ENCODE measurements at regions not wholly inside any gene's neighbourhood (a gene's known extent, or its start where the extent isn't known, plus 50 kb on each side); places are given as distances from the start of the nearest gene placed in this dataset.

DNA sequence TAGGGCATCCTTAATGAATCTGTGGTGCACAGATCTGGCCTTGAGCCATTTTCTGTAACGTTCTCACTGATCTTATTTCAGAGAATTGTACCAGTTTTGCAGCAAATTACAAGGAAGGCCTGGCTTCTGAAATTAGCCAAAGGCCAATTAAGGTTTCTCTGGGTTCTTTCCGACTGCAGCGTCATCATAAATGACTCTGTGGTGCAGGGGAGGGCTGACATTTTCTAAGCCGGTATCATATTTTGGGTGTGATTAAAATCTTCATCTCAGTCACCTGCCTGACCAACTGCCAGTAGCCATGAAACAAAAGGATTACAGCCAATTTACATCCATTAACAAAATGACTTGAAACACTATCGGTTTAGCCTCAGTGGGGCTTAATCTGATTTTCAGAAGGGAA lies 363.7 kb downstream of the ADRA2A start:
- DNase-seq (ENCODE audit: low read depth in 2 of 2): no peak

DNA sequence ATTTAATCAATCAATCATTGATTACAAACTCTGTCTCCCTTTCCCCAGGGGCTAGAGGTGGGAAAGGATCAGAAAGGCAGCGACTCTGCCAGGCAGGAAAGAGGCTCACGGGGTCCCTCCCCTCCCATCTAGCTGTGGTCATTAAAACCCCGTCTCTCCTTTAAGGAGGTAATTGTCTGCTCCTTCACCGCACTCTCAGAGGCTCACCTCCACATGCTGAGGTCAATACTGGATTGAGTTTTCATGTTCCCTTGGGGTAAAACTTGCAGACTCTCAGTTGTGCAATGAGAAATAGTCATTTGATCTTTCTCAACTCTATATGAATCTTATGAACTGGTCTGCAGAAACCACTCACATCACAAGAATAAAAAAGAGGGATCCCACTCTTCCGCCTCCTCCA lies 368.8 kb downstream of the ADRA2A start:
- DNase-seq (ENCODE audit: low read depth in 2 of 2): no peak

DNA sequence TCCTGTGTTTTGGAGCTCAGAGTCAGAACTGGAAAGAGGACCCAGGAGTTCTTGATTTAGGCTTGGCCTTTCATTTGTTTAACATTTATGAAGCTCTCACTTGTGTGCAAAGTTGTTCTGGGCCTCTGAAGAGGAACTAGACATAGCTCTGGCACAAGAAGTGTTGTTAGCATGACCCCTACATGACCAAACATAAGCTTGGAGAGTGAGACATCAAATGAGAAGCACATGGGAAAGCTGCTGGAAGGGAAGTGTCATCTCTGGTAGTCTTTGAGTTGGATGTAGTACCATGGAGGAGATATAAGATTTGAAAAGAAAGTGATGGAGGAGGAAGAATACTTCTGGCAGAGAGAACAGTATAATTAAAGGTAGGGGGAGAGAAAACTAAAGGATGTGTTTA lies 370.1 kb downstream of the ADRA2A start:
- DNase-seq (ENCODE audit: low read depth in 2 of 2): no peak

DNA sequence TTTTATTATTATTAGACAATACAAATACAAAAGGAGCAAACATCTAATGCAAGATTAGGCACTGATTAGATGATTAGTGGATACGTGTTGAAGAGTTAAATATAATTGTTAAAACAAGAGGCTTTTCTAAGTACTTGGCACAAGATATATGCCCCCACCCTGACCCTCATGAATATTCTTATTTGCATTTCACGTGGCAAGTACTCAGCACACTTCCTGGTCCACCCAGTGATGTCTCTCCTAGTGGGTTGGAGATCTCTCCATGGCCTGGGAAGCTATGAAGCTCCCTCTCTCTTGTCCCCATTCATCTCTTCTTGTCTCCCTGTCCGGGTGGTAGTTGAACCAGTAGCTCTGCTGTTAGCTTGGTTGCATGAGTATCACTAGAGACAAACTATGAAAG lies 375.3 kb downstream of the ADRA2A start:
- no peak for DNase-seq (ENCODE audit: low read depth in 2 of 2)

DNA sequence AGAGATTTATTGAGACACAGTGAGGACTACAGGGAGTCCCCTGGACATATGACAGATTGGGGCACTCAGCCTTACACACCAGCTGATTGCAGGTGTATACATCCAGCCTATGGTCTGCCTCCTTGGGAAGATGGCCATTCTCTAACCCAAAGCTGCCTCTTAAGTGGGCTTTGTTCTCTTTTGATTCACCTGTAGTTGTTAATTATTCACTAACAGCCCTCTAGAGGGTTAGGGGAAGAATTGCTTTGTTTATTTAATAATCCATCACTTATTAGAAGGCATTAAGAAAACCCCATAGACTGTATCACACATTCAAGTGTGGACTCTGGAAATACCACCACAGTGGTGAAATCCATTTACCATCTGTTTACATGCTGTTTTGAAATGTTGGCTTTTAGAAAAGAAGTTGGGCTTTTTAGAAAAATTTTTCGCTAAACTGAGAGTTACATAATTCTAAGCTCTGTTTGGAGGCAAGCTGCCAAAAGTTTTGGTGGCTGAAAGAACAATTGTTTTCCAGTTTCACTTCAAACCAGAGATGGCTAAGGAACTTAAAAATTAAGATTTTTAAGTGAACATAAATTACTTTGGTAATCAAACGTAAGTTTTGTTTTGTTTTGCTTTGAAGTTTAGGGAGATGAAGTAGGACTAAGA lies 379.1 kb downstream of the ADRA2A start:
- no peak for DNase-seq (ENCODE audit: low read depth in 2 of 2)

DNA sequence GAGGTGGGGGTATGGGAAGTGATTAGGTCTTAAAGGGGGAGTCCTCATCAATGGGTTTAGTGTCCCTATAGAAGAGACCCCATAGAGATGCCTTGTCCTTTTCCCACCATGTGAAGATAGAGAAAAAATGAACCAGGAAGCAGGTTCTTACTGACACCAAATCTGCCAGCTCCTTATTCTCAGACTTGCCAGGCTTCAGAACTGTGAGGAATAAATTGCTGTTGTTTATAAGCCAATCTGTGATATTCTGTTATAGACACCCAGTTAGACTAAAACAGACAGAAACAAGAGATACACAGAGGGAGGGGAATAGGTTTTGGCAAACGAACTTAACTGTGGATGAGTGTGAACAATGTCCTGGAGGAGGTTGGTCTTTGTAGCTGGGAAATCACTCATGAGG lies 381.4 kb downstream of the ADRA2A start:
- DNase-seq (ENCODE audit: low read depth in 2 of 2): no peak

DNA sequence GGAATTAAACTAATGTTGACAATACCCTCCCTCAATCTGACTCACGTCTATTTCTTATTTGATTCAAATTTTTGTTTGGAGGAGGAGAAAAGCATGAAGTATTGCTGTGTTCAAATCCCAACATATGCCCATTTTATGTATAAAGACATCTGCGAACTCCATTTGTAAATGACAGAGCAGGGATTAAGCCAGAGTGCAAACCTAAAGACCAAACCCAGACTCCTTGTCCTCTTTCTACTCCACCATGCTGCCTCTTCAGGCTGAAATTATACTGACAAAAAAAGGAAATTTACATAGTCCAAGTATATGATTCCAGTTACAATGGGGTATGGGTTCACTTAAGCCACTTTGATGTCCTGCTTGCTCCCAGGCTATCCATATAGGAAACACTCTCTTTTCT lies 383.1 kb downstream of the ADRA2A start:
- no peak for DNase-seq (ENCODE audit: low read depth in 2 of 2)

DNA sequence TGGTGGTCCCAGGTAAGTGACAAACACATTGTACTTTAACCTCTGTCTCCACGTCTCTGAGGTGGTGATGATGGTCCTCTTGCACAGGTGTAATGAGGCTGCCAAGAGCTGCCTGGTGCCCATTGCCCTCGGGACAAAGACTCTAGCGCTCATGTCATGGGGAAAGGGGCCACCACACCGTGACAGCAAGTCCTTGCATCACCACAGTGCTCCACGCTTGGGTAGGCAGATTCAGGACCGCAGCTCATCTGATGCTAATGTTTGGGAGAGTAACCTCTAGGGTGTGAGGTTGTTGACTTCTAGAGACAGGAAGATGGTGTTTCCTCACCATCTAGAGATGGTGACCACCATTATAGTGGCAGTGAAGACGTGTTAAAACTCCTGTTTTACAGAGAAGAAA lies 395.6 kb downstream of the ADRA2A start:
- no peak for DNase-seq (ENCODE audit: low read depth in 2 of 2)

DNA sequence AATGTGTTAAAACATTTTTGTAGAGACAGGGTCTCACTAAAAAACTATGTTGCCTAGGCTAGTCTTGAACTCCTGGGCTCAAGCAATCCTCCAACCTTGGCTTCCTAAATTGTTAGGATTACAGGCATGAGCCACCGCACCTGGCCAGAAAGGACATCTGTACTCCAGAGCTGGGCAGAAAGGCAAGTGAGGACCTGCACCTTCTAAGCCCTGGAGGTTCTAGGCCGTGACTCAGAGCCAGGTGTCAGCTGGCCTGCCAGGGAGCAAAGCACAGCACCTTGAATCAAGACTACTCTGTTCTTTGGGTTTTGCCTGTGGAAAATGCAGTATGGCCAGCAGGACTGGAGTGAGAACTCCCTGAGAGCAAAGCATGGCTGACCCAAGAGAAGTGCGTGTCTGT lies 396.5 kb downstream of the ADRA2A start:
- no peak for DNase-seq (ENCODE audit: low read depth in 2 of 2)

DNA sequence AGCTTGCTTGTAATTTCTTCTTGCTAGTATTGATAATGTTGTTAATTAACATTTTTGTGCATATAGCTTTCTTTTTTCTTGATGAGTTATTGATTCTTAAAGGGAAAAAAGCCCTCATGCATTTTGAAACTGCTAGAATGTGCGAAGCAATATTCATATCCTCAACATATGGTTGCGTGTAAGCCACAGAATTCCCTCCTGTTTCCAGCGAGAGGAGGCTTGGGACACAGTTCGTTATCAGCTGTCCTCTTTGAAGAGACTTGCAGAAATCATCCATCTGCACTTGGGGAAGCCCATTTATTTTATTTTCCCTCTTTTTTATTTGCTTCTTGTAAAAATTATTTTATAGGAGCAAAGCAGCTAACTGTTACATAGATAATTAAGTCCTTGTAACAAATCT lies 398.0 kb downstream of the ADRA2A start:
- no peak for DNase-seq (ENCODE audit: low read depth in 2 of 2)

DNA sequence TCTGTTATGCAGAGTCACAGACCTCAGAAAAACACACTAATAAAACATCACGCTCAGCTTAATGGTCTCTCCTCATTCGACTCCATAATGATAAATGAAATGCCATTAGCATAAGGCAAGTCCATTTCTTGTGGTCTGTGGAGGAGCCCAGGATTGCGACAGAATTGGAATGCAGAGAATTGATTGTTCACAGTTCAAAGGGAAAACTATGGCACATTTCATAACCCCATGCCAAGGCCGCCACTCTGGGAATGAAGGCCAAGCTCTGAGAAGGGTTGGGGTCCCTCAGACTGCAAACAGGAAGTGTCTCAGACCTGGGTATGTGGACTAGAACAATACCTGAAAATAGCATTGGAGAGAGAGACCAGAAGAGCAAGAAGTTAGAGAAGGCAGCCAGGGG lies 398.9 kb downstream of the ADRA2A start:
- no peak for DNase-seq (ENCODE audit: low read depth in 2 of 2)

DNA sequence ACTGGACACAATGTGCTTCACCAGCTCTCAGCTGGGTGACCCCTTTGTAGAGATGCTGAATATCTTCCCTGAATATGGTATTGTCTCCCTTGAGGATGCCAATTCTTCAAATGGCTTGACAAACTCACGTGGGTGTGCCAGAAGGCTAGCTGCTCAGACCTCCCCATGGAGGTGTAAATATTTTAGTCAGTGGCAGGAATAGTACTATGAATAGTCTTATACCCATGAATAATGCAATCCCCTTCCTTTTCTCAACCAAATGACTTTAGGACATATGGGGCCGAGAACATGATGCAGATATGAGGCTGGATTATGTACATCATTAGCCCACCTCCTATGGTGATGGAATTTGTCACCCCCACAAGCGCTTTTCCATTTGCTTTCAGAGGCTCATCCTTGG lies 401.8 kb downstream of the ADRA2A start:
- DNase-seq (ENCODE audit: low read depth in 2 of 2): no peak

DNA sequence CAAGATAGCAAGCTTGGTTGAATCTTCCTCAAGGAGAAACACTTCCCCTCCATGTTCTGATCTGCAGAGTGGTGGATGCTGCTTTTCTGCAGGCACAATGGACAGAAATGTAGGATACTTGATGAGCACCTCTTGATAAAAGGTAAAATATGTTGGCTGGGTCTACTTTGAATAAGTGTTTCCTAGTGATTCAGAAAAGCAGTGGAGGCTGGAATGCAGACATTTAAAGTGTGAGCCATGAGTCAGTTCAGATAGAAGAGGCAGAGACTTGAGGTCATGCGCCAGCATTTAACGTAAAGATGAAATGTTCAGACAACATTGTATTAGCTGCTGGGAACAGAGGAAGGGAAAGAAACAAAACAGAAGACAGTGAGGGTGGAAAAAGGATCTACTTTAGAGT lies 403.1 kb downstream of the ADRA2A start:
- DNase-seq (ENCODE audit: low read depth in 2 of 2): no peak

DNA sequence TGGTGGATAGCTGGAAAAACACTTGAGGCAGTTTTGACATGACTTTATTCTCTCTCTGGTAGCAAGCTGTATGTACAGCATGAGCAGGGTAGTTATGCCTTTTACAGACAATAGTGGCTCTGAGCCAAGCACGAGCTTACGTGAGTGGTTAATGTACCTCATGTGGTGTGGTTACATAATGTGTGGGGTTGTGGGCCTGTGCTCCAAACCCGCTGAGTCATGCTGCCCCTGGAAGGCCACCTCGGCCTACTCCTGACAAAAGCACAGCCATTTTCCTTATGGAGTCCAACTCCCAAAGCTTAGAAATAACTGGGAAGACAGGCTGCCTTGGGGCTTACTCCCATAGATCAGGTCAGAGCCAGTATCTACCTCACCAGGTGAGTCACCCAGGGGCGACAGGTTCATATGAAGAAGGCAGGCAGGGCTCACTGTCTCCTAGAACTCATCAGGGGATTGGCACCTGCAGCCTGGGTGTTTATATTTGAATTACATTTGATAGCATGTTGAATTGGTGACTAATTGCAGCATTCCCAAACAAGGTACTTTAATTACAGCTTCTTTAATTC lies 404.5 kb downstream of the ADRA2A start:
- DNase-seq (ENCODE audit: low read depth in 2 of 2): no peak

DNA sequence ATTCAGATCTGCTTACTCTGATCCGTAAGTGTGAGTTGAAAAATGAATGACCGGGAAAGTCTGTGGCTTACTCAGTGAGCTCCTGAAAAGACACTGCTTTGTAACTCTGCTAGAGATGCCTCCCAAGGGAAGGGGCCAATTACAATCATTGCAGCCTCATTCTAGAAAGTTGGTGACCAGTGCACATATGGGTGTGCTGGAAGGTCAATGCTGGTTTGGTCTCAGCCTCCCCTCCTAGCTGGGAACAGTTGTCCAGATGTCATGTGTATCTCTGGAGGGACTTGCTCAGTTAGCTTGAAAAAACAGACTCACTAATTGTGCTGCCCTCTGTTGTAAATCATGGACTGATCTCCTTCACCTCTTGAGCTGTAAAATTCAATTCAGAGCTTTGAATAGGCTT lies 405.0 kb downstream of the ADRA2A start:
- no peak for DNase-seq (ENCODE audit: low read depth in 2 of 2)

DNA sequence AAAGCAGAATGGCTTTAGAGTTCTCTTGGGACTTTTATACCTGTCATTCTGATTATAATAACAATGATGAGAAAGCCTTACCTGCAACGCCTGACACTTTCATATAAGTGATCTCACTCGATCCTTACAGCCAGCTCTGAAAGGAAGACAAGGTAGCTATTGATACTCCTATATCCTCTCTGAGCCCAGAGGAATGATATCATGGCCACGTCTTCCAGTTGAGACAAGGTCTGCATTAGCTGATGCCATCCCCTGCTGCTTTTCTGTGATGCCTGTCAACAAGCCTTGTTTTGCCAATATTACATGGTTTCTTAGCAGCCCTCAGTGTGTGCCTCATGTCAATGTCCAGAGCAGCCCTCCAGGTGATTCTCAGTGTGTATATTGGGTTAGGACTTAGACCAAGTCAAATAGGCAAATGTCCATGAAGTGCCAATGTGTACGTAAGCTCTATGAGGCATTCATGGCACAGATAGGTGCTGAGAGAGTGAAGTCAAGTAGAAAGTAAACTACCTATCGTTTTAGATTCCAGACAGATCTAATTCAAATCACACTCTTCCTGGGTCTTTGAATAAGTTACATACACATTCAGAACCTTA lies 405.9 kb downstream of the ADRA2A start:
- no peak for DNase-seq (ENCODE audit: low read depth in 2 of 2)

DNA sequence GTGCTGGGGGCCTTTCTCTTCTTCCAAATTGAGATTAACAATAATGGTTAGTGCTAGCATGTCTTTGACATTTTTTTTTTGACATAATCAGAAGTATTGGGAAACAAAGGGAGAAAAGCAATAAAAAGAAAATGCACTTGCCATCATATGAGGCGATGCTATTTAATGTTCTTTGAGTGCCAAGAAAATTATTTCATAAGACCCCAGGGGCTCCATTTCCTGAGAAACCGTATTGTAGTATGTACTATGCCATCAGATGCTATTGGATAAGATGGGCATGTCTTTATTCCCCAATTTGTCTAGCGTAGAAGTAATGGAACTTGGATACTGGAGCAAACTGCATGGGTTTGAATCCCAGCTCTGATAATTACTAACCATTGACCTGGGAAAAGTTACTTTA lies 408.9 kb downstream of the ADRA2A start:
- DNase-seq (ENCODE audit: low read depth in 2 of 2): no peak

DNA sequence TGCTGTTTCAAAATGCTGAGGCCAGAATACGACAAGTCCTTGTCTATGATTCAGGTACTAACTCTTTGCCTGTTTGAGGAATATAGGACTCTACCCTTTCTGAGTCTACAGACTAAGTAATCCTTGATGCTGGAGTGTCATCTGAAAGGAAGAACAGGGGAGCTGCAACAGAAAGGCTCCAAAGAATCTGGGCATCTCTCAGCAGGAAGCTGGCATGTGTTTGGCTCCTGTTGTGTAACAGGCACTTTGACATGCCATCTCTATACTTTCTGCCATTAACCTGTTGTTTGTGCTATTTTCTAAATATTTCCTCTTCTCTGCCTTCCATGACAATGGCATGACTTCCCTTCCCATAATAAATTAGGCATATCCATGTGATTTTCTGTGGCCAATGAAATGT lies 409.5 kb downstream of the ADRA2A start:
- DNase-seq (ENCODE audit: low read depth in 2 of 2): no peak

DNA sequence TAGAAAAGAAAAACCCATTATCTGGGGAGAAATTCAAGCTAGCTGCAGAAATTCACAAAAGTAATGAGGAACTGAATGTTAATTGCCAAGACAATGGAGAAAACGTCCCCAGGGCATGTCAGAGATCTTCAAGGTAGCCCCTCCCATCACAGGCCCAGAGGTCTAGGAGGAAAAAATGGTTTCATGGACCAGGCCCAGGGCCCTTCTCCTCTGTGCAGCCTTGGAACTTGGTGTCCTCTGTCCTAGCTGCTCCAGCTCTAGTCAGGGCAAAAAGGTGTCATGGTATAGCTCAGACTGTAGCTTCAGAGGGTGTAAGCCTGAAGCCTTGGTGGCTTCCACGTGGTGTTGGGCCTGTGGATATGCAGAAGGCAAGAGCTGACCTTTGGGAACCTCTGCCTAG lies 411.8 kb downstream of the ADRA2A start:
- DNase-seq (ENCODE audit: low read depth in 2 of 2): no peak

DNA sequence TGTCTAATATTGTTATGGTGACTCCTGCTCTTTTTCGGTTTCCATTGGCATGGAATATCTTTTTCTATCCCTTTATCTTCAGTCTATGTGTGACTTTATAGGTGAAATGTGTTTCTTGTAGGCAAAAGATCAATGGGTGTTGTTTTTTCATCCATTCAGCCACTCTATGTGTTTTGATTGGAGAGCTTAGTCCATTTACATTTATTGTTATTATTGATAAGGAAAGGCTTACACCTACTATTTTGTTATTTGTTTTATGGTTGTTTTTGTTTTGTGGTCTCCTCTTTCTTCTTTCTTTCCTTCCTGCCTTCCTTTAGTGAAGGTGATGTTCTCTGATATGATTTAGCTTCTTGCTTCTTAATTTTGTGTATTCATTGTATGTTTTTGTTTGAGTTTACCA lies 414.3 kb downstream of the ADRA2A start:
- no peak for DNase-seq (ENCODE audit: low read depth in 2 of 2)

DNA sequence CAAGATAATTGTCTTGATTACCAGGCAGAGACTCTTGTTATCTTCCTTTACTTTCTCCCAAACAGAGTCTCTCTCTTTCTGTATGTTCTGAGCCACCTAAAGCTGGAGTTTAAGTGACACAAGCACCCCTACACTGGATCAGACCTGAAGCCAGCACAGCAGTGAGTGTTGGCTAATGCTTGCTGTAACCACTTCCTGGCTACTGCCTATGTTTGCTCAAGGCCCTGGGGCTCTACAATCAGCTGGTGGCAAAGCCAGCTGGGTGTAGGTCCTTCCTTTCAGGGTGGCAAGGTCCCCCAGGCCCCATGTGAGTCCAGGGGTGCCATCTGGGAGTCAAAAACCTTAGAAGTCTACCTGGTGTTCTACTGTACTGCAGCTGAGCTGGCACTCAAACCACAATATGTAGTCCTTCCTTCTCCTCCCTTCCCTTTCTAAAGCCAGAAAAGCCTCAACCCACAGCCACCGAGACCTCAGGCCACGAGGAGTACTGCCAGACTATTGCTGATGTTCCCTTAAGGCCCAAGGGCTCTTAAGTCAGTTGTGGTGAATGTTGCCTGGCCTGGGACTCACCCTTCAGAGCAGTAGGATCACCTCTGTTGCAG lies 416.3 kb downstream of the ADRA2A start:
- DNase-seq (ENCODE audit: low read depth in 2 of 2): no peak

DNA sequence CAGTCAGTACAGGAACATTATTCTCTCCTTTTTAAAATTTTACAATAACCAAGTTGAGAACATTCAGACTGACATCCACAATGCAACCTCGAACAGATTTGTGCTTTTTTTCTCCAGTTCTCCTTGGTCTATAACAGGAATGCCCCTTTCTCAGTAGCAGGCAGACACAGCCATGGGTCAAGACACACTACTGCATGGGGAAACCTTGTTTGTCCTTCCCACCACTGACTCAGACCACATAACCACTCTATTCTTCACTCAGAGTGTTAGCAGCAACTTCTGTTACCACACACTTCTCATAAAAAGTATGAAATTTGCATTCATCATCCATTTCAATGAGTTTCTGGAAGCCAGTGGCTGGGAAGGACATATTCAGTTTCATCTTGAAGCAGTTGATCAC lies 421.7 kb downstream of the ADRA2A start:
- no peak for DNase-seq (ENCODE audit: low read depth in 2 of 2)

DNA sequence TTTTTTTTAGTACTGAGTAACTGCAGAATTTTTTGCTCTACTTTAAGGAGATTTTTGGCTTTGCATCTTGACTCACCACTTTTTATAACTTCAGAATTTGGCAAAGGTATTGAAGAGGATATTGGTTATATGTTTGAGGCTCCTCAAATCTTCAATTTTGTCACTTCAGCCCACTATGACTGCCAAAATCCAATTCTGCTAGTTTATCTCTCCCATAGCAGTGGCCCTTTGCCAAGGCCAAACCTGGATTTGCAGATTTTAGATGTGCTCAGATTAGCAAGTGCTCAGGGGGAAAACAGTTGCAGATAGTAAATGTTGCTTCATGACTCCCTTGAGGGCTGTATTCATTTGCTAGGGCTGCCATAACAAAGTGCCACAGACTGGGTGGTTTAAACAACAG lies 427.5 kb downstream of the ADRA2A start:
- no peak for DNase-seq (ENCODE audit: low read depth in 2 of 2)
